Panc1 (cell line): ENCODE measurements at regions not wholly inside any gene's neighbourhood (a gene's known extent, or its start where the extent isn't known, plus 50 kb on each side); places are given as distances from the start of the nearest gene placed in this dataset.

Experiments
- ATAC-seq: fragments of 200-7000 bp; cut with Tn5 transposase; 2 replicates; pipeline ENCODE4 v1.9.1; 2020; ENCODE audit warnings: mild to moderate bottlenecking, moderate library complexity
- BruUV-seq: library from RNA; stranded (reverse); fragments of 400-500 nt; replicated peaks from 2 replicates; lab custom pipeline; 2021; lab: Mats Ljungman, UMichigan
- CTCF ChIA-PET: fragments of 300-600 bp; sonication (Branson Sonifier 250); formaldehyde crosslinking; loops from one replicate; lab custom pipeline; 2022; ENCODE audit warnings: antibody characterized with exemption; lab: Charles Lee
- POLR2A ChIA-PET: fragments of 300-600 bp; sonication (Branson Sonifier 250); formaldehyde crosslinking; loops from one replicate; lab custom pipeline; 2022; ENCODE audit warnings: antibody characterized with exemption; lab: Charles Lee
- DNase-seq: peaks from one replicate; pipeline ENCODE4 v3.0.0-alpha.2; 2010; ENCODE audit warnings: low read depth, low spot score
- H3K27ac ChIP-seq: 2 replicates; pipeline ENCODE4 v1.5.1; 2011; ENCODE audit warnings: mild to moderate bottlenecking, low read length, inconsistent platforms
- H3K27me3 ChIP-seq: fragments of 200-500 bp; sonication (Bioruptor generic); 2 replicates; pipeline ENCODE4 v1.6.0; 2014; ENCODE audit warnings: low read length, inconsistent platforms; ENCODE audit not compliant: control insufficient read depth, insufficient read depth
- H3K36me3 ChIP-seq: fragments of 200-500 bp; sonication (Bioruptor generic); 2 replicates; pipeline ENCODE4 v1.5.1; 2014; ENCODE audit warnings: inconsistent platforms, mild to moderate bottlenecking, low read length, moderate library complexity; ENCODE audit not compliant: control insufficient read depth, insufficient read depth
- H3K4me1 ChIP-seq: 2 replicates; pipeline ENCODE4 v1.5.1; 2011; ENCODE audit warnings: inconsistent platforms, mild to moderate bottlenecking, low read length, moderate library complexity; ENCODE audit not compliant: control insufficient read depth, insufficient read depth
- H3K4me3 ChIP-seq, 2 experiments: 2 replicates each; pipeline ENCODE4 v1.5.1; 2011 to 2012; ENCODE audit warnings: low read depth in 2 of 2, low read length in 2 of 2, mild to moderate bottlenecking in 2 of 2, inconsistent platforms in 1 of 2, moderate library complexity in 1 of 2
- H3K9me3 ChIP-seq: fragments of 200-500 bp; sonication (Bioruptor generic); 2 replicates; pipeline ENCODE4 v1.5.1; 2014; ENCODE audit warnings: low read depth, mild to moderate bottlenecking, inconsistent platforms, low read length, moderate library complexity; ENCODE audit not compliant: control insufficient read depth, insufficient read depth
- CTCF ChIP-seq: fragments of 450-650 bp; IDR thresholded peaks from 2 replicates; pipeline ENCODE4 v1.5.1; 2017; ENCODE audit warnings: mild to moderate bottlenecking
- POLR2AphosphoS5 ChIP-seq: IDR thresholded peaks from 2 replicates; pipeline ENCODE4 v1.6.1; 2012; ENCODE audit warnings: mild to moderate bottlenecking, low read depth, low read length, moderate library complexity
- REST ChIP-seq, 2 experiments: IDR thresholded peaks; 2 replicates each; pipeline ENCODE4 v1.6.1; 2011 to 2012; ENCODE audit warnings: low read depth in 2 of 2, control low read depth in 1 of 2, low read length in 1 of 2, mild to moderate bottlenecking in 1 of 2, moderate library complexity in 1 of 2; ENCODE audit not compliant: insufficient read depth in 1 of 2
- SIN3A ChIP-seq: IDR thresholded peaks from 2 replicates; pipeline ENCODE4 v1.6.1; 2012; ENCODE audit warnings: low read depth, mild to moderate bottlenecking, low read length, moderate library complexity, borderline replicate concordance; ENCODE audit not compliant: insufficient read depth
- TCF7L2 ChIP-seq: IDR thresholded peaks from 2 replicates; pipeline ENCODE4 v1.6.1; 2011; ENCODE audit warnings: mild to moderate bottlenecking, low read depth, low read length, inconsistent platforms
- in situ Hi-C: cut with HindIII; loops from 2 replicates; pipeline ENCODE4 v1.10.0; 2016; ENCODE audit warnings: low sequenced_read_pairs, low pct_unique_long_range_greater_than_20kb
- intact Hi-C: fragments of 100-400 bp; cut with micrococcal nuclease; formaldehyde crosslinking; loops from one replicate; pipeline ENCODE4 v1.10.0; 2022; ENCODE audit not compliant: unreplicated experiment

DNA sequence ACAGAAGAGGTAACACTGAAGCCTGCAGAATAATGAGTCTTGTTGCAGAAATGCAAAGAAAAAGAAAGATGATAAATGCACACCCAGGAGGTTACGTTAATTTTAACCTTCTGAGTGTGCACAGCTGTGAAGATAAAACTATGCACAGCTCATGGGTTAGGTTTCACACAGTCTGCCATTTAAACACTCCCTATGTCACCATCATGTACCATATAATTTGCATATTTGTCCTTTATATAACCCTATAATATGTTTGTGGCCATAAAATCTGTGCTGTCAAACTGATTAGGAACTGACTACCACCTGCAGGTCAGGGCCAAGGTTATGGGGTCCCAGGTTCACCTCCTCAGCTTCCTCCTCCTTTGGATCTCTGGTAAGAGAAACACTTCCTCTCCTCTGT, 205.5 kb downstream of the RPIA start:
- no peaks in the 10 kb centered on the region for H3K36me3 ChIP-seq
- no peak for TF ChIP-seq SIN3A
- TF ChIP-seq REST (IDR thresholded peaks at IDR 0.05; ENCODE audit: insufficient read depth in 1 of 2, low read depth in 2 of 2, low read length in 1 of 2), result no peak
- TF ChIP-seq CTCF, result no peak
- no peak for TF ChIP-seq TCF7L2
- no TSS peak for BruUV-seq
- intact Hi-C loops (no loop called here), in situ Hi-C loops (no loop called here)
- CTCF ChIA-PET, result no interaction called here
- H3K4me1 ChIP-seq, result no peaks in the 10 kb centered on the region
- H3K27ac ChIP-seq, result no peak overlapping the region
- POLR2A ChIA-PET, result no interaction called here
- H3K4me3 ChIP-seq, result no peak overlapping the region
- ATAC-seq, result no peak
- H3K27me3 ChIP-seq, result peaks cover 10% of the 10 kb centered on the region
- DNase-seq, result no peak
- no peaks in the 10 kb centered on the region for H3K9me3 ChIP-seq

DNA sequence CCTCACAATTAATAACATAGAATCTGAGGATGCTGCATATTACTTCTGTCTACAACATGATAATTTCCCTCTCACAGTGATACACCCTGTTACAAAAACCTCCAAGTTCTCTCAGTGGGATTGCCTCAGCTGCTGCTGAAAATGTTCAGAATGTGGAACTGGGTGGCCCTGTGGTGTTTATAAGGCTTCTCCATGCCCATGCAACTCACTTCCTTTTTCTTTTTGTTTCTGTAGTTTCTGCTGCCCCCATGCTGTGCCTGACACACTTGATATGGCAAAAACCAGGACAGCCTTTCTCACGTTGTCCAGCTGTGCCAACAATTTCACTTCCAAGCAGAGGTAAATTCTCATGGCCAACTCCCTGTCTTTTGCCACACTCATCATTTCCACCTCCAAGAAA, 206.2 kb downstream of the RPIA start:
- ChIA-PET POLR2A (no interaction called here), CTCF (no interaction called here)
- TF ChIP-seq POLR2AphosphoS5 (no peak), SIN3A (no peak), REST (IDR thresholded peaks at IDR 0.05; ENCODE audit: insufficient read depth in 1 of 2, low read depth in 2 of 2, low read length in 1 of 2) (no peak), CTCF (no peak)
- Histone ChIP-seq H3K4me3 (no peak overlapping the region), H3K36me3 (no peaks in the 10 kb centered on the region), H3K9me3 (no peaks in the 10 kb centered on the region), H3K27ac (no peak overlapping the region), H3K4me1 (no peaks in the 10 kb centered on the region), H3K27me3 (peaks cover 10% of the 10 kb centered on the region)
- intact Hi-C loops (no loop called here), in situ Hi-C loops (no loop called here)
- DNase-seq (no peak), ATAC-seq (no peak)
- no TSS peak for BruUV-seq
